K562 (cell line): ENCODE measurements at regions not wholly inside any gene's neighbourhood (a gene's known extent, or its start where the extent isn't known, plus 50 kb on each side); places are given as distances from the start of the nearest gene placed in this dataset.

Experiments
- ATAC-seq: fragments of 200-7000 bp; cut with Tn5 transposase; 3 replicates; pipeline ENCODE4 v1.9.1; 2020; ENCODE audit warnings: moderate library complexity
- BruUV-seq: library from RNA; stranded (reverse); fragments of 400-500 nt; replicated peaks from 2 replicates; lab custom pipeline; 2021; lab: Mats Ljungman, UMichigan
- CTCF ChIA-PET: fragments of 300-600 bp; formaldehyde crosslinking; extraction: SDS; loops from one replicate; lab custom pipeline; 2021; ENCODE audit warnings: low intra/inter-chr PET ratio; lab: Yijun Ruan, JAX
- POLR2A ChIA-PET: fragments of 300-600, 350-650 bp; sonication (Branson Sonifier 250); formaldehyde crosslinking; extraction: SDS; loops from one replicate; lab custom pipeline; 2021; ENCODE audit warnings: antibody characterized with exemption, inconsistent platforms; lab: Yijun Ruan, JAX
- DNase-seq, 4 experiments: peaks; one replicate each; pipeline versions ENCODE4 v3.0.0 to v3.0.0-alpha.2; 2011 to 2018; ENCODE audit warnings: low spot score in 3 of 4, mixed read lengths in 3 of 4; ENCODE audit errors: extremely low read depth in 1 of 4
- FAIRE-seq: peaks from 2 replicates; lab custom pipeline; 2011; peaks lifted over from hg19 to GRCh38; lab: Jason Lieb, UNC
- H2AFZ ChIP-seq: 2 replicates; pipeline ENCODE4 v1.6.0; 2011; ENCODE audit warnings: low read depth, low read length, control low read depth, inconsistent platforms
- H3K27ac ChIP-seq: fragments of 200-600 bp; 3 replicates; pipeline ENCODE4 v1.8.0; 2011; ENCODE audit warnings: low read depth, mild to moderate bottlenecking, control low read depth, inconsistent platforms, low read length, moderate library complexity, mixed read lengths; ENCODE audit errors: extremely low read depth
- H3K27me3 ChIP-seq, 2 experiments: fragments of 300-600 bp in 1 of 2; 2 replicates in 1 of 2; 3 replicates in 1 of 2; pipeline versions ENCODE4 v1.6.0 to v1.8.0; 2011; ENCODE audit warnings: inconsistent platforms in 2 of 2, low read length in 2 of 2, mild to moderate bottlenecking in 1 of 2, mixed read lengths in 1 of 2, moderate library complexity in 1 of 2; ENCODE audit not compliant: control insufficient read depth in 2 of 2, insufficient read depth in 2 of 2
- H3K36me3 ChIP-seq: fragments of 300-600 bp; 3 replicates; pipeline ENCODE4 v1.8.0; 2011; ENCODE audit warnings: mild to moderate bottlenecking, low read length, inconsistent platforms; ENCODE audit not compliant: control insufficient read depth, insufficient read depth
- H3K4me1 ChIP-seq, 2 experiments: fragments of 200-600 bp in 1 of 2; replicated peaks in 1 of 2; 2 replicates in 1 of 2; 3 replicates in 1 of 2; pipeline versions ENCODE4 v1.5.1 to v1.8.0; 2011; ENCODE audit warnings: inconsistent platforms in 2 of 2, low read length in 2 of 2, mild to moderate bottlenecking in 1 of 2, mixed read lengths in 1 of 2, moderate library complexity in 1 of 2; ENCODE audit not compliant: control insufficient read depth in 2 of 2, insufficient read depth in 2 of 2
- H3K4me2 ChIP-seq: 2 replicates; pipeline ENCODE4 v1.6.1; 2011; ENCODE audit warnings: low read length, control low read depth, inconsistent platforms, mixed read lengths; ENCODE audit not compliant: insufficient read depth
- H3K4me3 ChIP-seq: fragments of 200-600 bp; sonication (generic), shearing (Covaris generic); 2 replicates; pipeline ENCODE4 v1.5.1; 2016; ENCODE audit warnings: control low read depth, inconsistent platforms
- H3K79me2 ChIP-seq: fragments of 200-600 bp; 3 replicates; pipeline ENCODE4 v1.8.0; 2011; ENCODE audit warnings: low read length, inconsistent platforms; ENCODE audit not compliant: control insufficient read depth, insufficient read depth
- H3K9ac ChIP-seq, 2 experiments: 2 replicates each; pipeline versions ENCODE4 v1.6.0 to v1.6.1; 2011; ENCODE audit warnings: low read depth in 2 of 2, low read length in 2 of 2, control low read depth in 1 of 2, inconsistent platforms in 1 of 2, mild to moderate bottlenecking in 1 of 2, mixed read lengths in 1 of 2; ENCODE audit not compliant: insufficient read depth in 1 of 2
- H3K9me1 ChIP-seq: one replicate; pipeline ENCODE4 v1.6.0; 2011; ENCODE audit warnings: inconsistent platforms, mild to moderate bottlenecking, low read length, moderate library complexity; ENCODE audit not compliant: control insufficient read depth, insufficient read depth
- H3K9me3 ChIP-seq: replicated peaks from 2 replicates; pipeline ENCODE4 v1.5.1; 2011; ENCODE audit warnings: low read depth, low read length, inconsistent platforms; ENCODE audit not compliant: control insufficient read depth, insufficient read depth
- H4K20me1 ChIP-seq: replicated peaks from 2 replicates; pipeline ENCODE4 v1.6.1; 2011; ENCODE audit warnings: low read length, inconsistent platforms, mixed read lengths; ENCODE audit not compliant: control insufficient read depth, insufficient read depth
- ARID3A ChIP-seq: IDR thresholded peaks from 2 replicates; pipeline ENCODE4 v1.6.1; 2012; ENCODE audit warnings: low read depth, low read length, improper control_type of control experiment, borderline replicate concordance
- MTA3 ChIP-seq: fragments of 450-650 bp; formaldehyde crosslinking; IDR thresholded peaks from 2 replicates; pipeline ENCODE4 v1.6.1; 2017; ENCODE audit warnings: mild to moderate bottlenecking, borderline replicate concordance
- NR3C1 ChIP-seq: sonication (generic); formaldehyde crosslinking; IDR thresholded peaks from 2 replicates; pipeline ENCODE4 v1.8.1; 2022; ENCODE audit warnings: missing genetic modification reagents
- TAF9B ChIP-seq: fragments of 450-650 bp; IDR thresholded peaks from 2 replicates; pipeline ENCODE4 v1.6.1; 2018; ENCODE audit warnings: mild to moderate bottlenecking; ENCODE audit not compliant: partially characterized antibody
- ZNF121 ChIP-seq: sonication (generic); formaldehyde crosslinking; conservative IDR thresholded peaks from 2 replicates; pipeline ENCODE4 v1.8.0; 2022; ENCODE audit warnings: missing genetic modification reagents
- ZNF217 ChIP-seq: sonication (generic); formaldehyde crosslinking; IDR thresholded peaks from 2 replicates; pipeline ENCODE4 v1.8.0; 2022; ENCODE audit warnings: mild to moderate bottlenecking, missing genetic modification reagents
- ZNF280B ChIP-seq: fragments of 250-450 bp; sonication (Bioruptor Pico); IDR thresholded peaks from 2 replicates; pipeline ENCODE4 v1.5.1; 2021; ENCODE audit warnings: mild to moderate bottlenecking
- ZNF589 ChIP-seq: fragments of 200-800 bp; sonication (Bioruptor generic); IDR thresholded peaks from 2 replicates; pipeline ENCODE4 v1.6.1; 2016; ENCODE audit warnings: low read depth, missing genetic modification characterization, missing compliant biosample characterization
- WGBS: fragments of 100-300 bp; shearing (Covaris generic); methylation state at CpG from one replicate; pipeline ENCODE4 v1.1.6; 2016; ENCODE audit warnings: low coverage, mixed read lengths; ENCODE audit not compliant: insufficient coverage; ENCODE audit errors: missing lambda C conversion rate; 5-methylcytosine and 5-hydroxymethylcytosine counted together
- in situ Hi-C: fragments of 300-500 bp; cut with MboI; formaldehyde crosslinking; loops from 4 replicates; pipeline ENCODE4 v1.15.0; 2018; ENCODE audit warnings: inconsistent platforms, mixed read lengths
- intact Hi-C: fragments of 100-400 bp; cut with micrococcal nuclease; formaldehyde crosslinking; loops from 2 replicates; pipeline ENCODE4 v1.14.2; 2022

GRCh38 chr9:727767-728166 lies 113.7 kb upstream of the DMRT1 start:
- no peak for TF ChIP-seq ZNF589
- no peak for TF ChIP-seq ZNF280B (CRISPR knock-in tag)
- no peak for TF ChIP-seq ZNF121 (CRISPR knock-in tag)
- TF ChIP-seq ARID3A = no peak
- TF ChIP-seq MTA3 = no peak
- no peak for TF ChIP-seq NR3C1 (CRISPR knock-in tag)
- no peak for TF ChIP-seq ZNF217
- no peak for TF ChIP-seq TAF9B
- Histone ChIP-seq H3K79me2 (no peaks in the 10 kb centered on the region), H2AFZ (no peak overlapping the region), H3K27ac (no peak overlapping the region), H3K36me3 (no peaks in the 10 kb centered on the region), H3K27me3 (peaks cover 0 to 2% of the 10 kb centered on the region in 2 experiments; a peak in 1 of 5 replicates), H3K9me3 (no peaks in the 10 kb centered on the region), H3K4me2 (no peak overlapping the region), H3K4me1 (no peaks in the 10 kb centered on the region), H3K4me3 (no peak overlapping the region), H3K9me1 (no peaks in the 10 kb centered on the region), H4K20me1 (no peaks in the 10 kb centered on the region), H3K9ac (no peak overlapping the region)
- no TSS peak for BruUV-seq
- ATAC-seq = no peak
- 0% methylated on average over 1 of the region's 1 CpG for WGBS
- intact Hi-C loops = no loop called here
- FAIRE-seq = no peak
- in situ Hi-C loops = no loop called here
- ChIA-PET POLR2A (no interaction called here), CTCF (no interaction called here)
- DNase-seq = no peak
